Erythroblast (primary cell): ENCODE measurements at regions not wholly inside any gene's neighbourhood (a gene's known extent, or its start where the extent isn't known, plus 50 kb on each side); places are given as distances from the start of the nearest gene placed in this dataset.

Source experiments
- GATA1 ChIP-seq: IDR thresholded peaks from 2 replicates; pipeline ENCODE4 v1.6.1; 2011; ENCODE audit warnings: low read depth, mild to moderate bottlenecking, control low read depth, low read length, moderate library complexity
- POLR2A ChIP-seq: IDR thresholded peaks from 2 replicates; pipeline ENCODE4 v1.6.1; 2011; ENCODE audit warnings: mild to moderate bottlenecking, low read length

GRCh38 chr12:89977405-89978085, 268.9 kb upstream of the ATP2B1 start:
- TF ChIP-seq POLR2A (no peak), GATA1 (no peak)
